ENCODE measurements at regions not wholly inside any gene's neighbourhood (a gene's known extent, or its start where the extent isn't known, plus 50 kb on each side); places are given as distances from the start of the nearest gene placed in this dataset.
"Not testable (repeated sequence)": the region's sequence is repeated elsewhere in the genome, so short reads cannot be mapped to it uniquely, and the experiment has no call there.

DNA sequence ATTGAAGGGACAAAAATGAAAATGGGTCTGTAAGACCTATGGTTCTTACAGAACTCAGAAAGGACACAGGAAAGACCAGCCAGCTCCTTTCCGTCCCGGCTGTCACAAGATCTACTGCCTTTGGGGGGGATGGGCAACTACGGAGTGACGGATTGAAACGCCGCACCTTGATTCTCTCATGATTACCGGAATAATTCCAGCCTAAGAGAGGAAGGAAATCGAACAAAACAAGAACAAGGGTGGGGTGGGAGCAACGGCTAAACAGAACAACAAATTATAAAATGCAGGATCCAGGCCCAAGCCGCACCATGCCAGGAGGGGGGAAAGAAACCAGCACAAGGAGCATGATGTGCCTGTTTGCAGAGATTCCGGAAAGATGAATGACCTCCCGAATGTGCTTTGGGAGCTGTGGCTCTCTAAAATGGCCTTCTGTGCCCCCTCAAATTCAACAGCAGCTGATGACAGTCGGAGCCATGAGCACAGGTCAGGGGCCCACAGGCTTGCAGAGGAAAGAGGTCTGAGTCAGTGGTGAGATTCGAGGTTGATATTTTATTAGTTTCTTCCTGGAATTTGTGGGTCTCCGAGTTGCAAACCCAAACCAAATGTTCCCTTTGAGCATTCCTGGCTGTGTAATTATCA lies 72.1 kb downstream of the SPRING1 start:
- no peak for DNase-seq
- POLR2A ChIA-PET, result no interaction called here
- CTCF ChIA-PET, result no interaction called here
- Mint-ChIP-seq H3K27ac (no peak overlapping the region), H3K27me3 (peaks cover 15% of the 10 kb centered on the region), H3K4me3 (no peak overlapping the region), H3K9me3 (no peaks in the 10 kb centered on the region), H3K4me1 (no peaks in the 10 kb centered on the region), H3K36me3 (ENCODE audit: low read depth) (no peaks in the 10 kb centered on the region)

DNA sequence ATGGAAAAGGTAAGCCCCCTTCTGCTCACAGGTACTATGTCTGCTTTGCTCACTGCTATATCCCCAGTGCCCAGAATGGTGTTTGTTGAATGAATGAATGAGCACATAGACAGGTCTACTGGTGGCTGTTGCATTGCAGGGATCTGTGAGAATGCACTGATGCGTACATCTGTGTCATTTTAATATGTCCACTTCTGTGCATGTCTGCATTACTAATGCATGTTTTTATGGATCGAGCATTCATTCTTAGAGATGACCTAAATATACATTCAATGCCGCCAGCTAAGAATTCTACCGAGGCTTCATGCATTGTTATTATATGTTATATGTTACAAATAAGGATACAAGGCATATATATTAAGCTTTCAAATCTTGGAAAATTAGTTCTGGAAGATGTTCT lies 73.8 kb downstream of the SPRING1 start:
- Mint-ChIP-seq H3K4me1 (peaks cover 3% of the 10 kb centered on the region), H3K27me3 (peaks cover 20% of the 10 kb centered on the region), H3K27ac (no peak overlapping the region), H3K4me3 (no peak overlapping the region), H3K9me3 (no peaks in the 10 kb centered on the region), H3K36me3 (ENCODE audit: low read depth) (no peaks in the 10 kb centered on the region)
- ChIA-PET CTCF (no interaction called here), POLR2A (no interaction called here)
- DNase-seq, result no peak

- ChIA-PET CTCF (interaction anchor here (1.4 kb wide), 1 partner anchor 20 kb away, joined by 3 read pairs; no protein-coding TSS in a partner anchor), POLR2A (no interaction called here)
- no peak for DNase-seq
- Mint-ChIP-seq H3K27me3 (peaks cover 30% of the 10 kb centered on the region), H3K4me1 (peaks cover 3% of the 10 kb centered on the region), H3K27ac (no peak overlapping the region), H3K9me3 (no peaks in the 10 kb centered on the region), H3K36me3 (ENCODE audit: low read depth) (no peaks in the 10 kb centered on the region), H3K4me3 (no peak overlapping the region)
Measured at GRCh38 chr12:116662612-116663144, 75.2 kb downstream of the SPRING1 start.

- Mint-ChIP-seq H3K4me3 (no peak overlapping the region), H3K27ac (no peak overlapping the region), H3K4me1 (peaks cover 3% of the 10 kb centered on the region), H3K36me3 (ENCODE audit: low read depth) (no peaks in the 10 kb centered on the region), H3K27me3 (peaks cover 37% of the 10 kb centered on the region), H3K9me3 (no peaks in the 10 kb centered on the region)
- ChIA-PET CTCF (interaction anchor here (1.4 kb wide), 1 partner anchor 18 kb away, joined by 3 read pairs; no protein-coding TSS in a partner anchor), POLR2A (no interaction called here)
- no peak for DNase-seq
Measured at GRCh38 chr12:116661341-116661740, 76.5 kb downstream of the SPRING1 start.

DNA sequence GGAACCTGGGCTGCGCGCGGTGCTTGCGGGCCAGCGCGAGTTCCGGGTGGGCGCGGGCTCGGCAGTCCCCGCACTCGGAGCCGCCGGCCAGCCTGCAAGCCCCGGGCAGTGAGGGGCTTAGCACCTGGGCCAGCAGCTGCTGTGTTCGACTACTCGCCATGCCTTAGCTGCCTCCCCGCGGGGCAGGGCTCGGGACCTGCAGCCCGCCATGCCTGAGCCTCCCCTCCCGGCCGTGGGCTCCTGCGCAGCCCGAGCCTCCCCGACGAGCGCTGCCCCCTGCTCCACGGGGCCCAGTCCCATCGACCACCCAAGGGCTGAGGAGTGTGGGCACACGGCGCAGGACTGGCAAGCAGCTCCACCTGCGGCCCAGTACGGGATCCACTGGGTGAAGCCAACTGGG lies 77.1 kb downstream of the SPRING1 start:
- H3K9me3 Mint-ChIP-seq; CTCF ChIA-PET; H3K27ac Mint-ChIP-seq; H3K4me3 Mint-ChIP-seq; POLR2A ChIA-PET; DNase-seq; H3K4me1 Mint-ChIP-seq; H3K36me3 Mint-ChIP-seq (ENCODE audit: low read depth): not testable (repeated sequence)
- peaks cover 35% of the 10 kb centered on the region for H3K27me3 Mint-ChIP-seq

DNA sequence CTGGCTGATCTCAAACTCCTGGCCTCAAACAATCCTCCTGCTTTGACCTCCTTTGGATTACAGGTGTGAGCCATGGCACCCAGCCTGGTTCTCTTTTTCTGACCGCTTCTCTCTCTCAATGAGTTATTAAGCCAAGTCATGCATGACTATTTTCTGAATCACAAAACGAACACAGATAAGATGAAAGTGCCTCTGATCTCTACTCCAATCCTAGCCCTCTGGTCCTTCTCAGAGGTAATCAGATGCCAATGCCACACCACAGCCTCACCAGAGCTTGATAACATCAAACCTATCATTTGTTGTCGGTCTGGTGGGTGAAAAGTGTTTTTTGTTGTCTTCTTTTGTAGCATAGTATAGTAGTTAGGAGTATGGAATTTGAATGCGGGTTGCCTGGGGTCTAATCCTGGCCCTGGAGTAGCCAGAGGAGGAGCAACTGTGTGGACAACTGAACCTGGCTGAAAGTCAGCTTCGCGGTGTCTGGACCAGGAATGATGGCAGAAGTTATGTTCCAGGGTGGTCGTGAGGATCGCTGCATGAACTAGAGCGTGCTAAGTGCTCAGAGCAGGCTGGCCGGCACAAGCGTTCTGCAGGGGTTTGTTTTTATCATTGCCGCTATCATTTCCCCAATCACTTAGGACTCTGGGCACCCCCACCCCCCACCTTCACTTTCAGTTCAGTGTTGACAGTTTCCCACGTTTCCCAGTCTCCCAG lies 77.9 kb downstream of the SPRING1 start:
- Mint-ChIP-seq H3K4me3 (no peak overlapping the region), H3K9me3 (no peaks in the 10 kb centered on the region), H3K27me3 (peaks cover 28% of the 10 kb centered on the region), H3K4me1 (peaks cover 3% of the 10 kb centered on the region), H3K36me3 (ENCODE audit: low read depth) (no peaks in the 10 kb centered on the region), H3K27ac (no peak overlapping the region)
- DNase-seq, result no peak
- ChIA-PET CTCF (interaction anchor here (1.0 kb wide), 1 partner anchor 14 kb away, joined by 3 read pairs; no protein-coding TSS in a partner anchor), POLR2A (no interaction called here)

DNA sequence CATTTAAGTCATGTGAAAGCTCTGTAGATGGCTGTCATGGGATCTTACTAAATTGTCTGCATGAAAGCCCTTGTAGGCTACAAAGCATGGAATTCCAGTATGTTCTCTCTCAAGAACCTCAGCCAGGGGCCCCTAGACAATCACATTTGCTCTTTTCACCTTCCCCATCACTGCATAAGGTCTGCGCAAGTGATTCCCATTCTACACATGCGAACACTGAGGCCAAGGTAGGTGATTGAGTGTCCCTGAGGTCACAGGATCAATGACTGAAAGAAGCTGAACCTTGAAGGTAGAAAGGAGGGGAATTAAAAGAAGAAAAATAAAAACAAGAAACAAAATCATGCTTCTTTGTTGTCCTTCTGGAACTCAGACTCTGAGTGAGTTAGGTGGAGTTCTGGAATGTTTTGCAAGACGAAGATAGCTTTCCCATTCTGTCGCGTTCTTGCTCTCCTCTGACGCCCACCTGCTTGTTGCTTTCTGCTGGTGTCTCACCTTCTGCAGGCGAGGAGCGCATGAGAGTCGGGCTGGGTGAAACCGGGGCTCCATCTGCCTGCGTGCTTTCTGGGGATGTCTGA lies 79.9 kb downstream of the SPRING1 start:
- H3K4me3 Mint-ChIP-seq, result no peak overlapping the region
- H3K9me3 Mint-ChIP-seq, result no peaks in the 10 kb centered on the region
- CTCF ChIA-PET, result no interaction called here
- POLR2A ChIA-PET, result no interaction called here
- H3K36me3 Mint-ChIP-seq (ENCODE audit: low read depth), result no peaks in the 10 kb centered on the region
- peaks cover 3% of the 10 kb centered on the region for H3K4me1 Mint-ChIP-seq
- no peak for DNase-seq
- no peak overlapping the region for H3K27ac Mint-ChIP-seq
- H3K27me3 Mint-ChIP-seq, result peaks cover 30% of the 10 kb centered on the region

- ChIA-PET POLR2A (no interaction called here), CTCF (no interaction called here)
- H3K9me3 Mint-ChIP-seq, result peaks cover under 1% of the 10 kb centered on the region
- H3K36me3 Mint-ChIP-seq (ENCODE audit: low read depth), result no peaks in the 10 kb centered on the region
- no peak for DNase-seq
- peaks cover 33% of the 10 kb centered on the region for H3K27me3 Mint-ChIP-seq
- H3K4me1 Mint-ChIP-seq, result peaks cover 3% of the 10 kb centered on the region
- no peak overlapping the region for H3K27ac Mint-ChIP-seq
- H3K4me3 Mint-ChIP-seq, result no peak overlapping the region
Measured at GRCh38 chr12:116656306-116656705, 81.6 kb downstream of the SPRING1 start.

DNA sequence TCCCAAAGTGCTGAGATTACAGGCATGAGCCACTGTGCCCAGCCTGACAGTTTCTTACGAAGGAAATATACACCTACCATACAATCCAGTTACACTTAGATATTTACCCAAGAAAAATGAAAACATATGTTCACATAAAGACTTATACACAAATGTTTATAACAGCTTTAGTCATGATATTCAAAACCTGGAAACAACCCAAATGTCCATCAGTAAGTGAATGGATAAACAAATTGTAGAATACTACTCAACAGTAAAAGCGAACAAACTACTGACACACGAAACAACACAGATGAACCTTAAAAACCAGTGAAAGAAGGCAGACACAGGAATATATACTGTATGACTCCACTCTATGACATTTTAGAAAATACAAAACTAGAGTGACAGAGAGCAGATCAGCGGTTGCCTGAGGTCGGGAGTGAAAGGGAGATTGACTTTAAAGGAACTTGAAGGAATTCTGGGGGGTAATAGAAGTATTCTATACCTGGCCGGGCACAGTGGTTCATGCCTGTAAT lies 83.6 kb downstream of the SPRING1 start:
- ChIA-PET POLR2A (no interaction called here), CTCF (no interaction called here)

DNA sequence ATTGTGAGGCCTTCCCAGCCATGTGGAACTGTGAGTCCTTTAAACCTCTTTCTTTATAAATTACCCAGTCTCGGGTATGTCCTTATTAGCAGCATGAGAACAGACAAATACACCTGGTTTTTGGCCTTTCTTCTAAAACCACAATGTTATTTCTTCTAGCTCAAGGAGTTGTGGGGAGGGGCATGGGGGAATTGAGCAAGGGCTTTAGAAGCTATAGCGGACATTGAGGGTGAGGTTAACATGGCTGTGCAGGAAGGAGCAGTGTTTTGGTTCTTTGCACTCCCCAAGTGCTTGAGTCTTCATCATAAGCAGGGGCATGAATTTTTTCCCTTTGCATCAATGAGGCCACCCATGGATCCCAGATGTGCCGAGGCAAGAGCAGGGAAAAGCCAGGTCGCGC lies 86.8 kb downstream of the SPRING1 start:
- H3K36me3 Mint-ChIP-seq (ENCODE audit: low read depth), result no peaks in the 10 kb centered on the region
- no peak for DNase-seq
- peaks cover 3% of the 10 kb centered on the region for H3K4me1 Mint-ChIP-seq
- CTCF ChIA-PET, result no interaction called here
- POLR2A ChIA-PET, result no interaction called here
- H3K9me3 Mint-ChIP-seq, result peaks cover 5% of the 10 kb centered on the region
- H3K4me3 Mint-ChIP-seq, result no peak overlapping the region
- peaks cover 21% of the 10 kb centered on the region for H3K27me3 Mint-ChIP-seq
- H3K27ac Mint-ChIP-seq, result no peak overlapping the region

More for the DNA sequence above, 83.6 kb downstream of the SPRING1 start:
- Mint-ChIP-seq H3K4me1 (no peaks in the 10 kb centered on the region), H3K36me3 (ENCODE audit: low read depth) (no peaks in the 10 kb centered on the region), H3K27ac (no peak overlapping the region), H3K9me3 (peaks cover 5% of the 10 kb centered on the region), H3K27me3 (peaks cover 33% of the 10 kb centered on the region), H3K4me3 (no peak overlapping the region)
- DNase-seq, result no peak

- Mint-ChIP-seq H3K9me3 (peaks cover 5% of the 10 kb centered on the region), H3K36me3 (ENCODE audit: low read depth) (no peaks in the 10 kb centered on the region), H3K4me3 (no peak overlapping the region), H3K4me1 (peaks cover 3% of the 10 kb centered on the region), H3K27ac (no peak overlapping the region), H3K27me3 (peaks cover 21% of the 10 kb centered on the region)
- no peak for DNase-seq
- ChIA-PET POLR2A (no interaction called here), CTCF (no interaction called here)
Measured at GRCh38 chr12:116650585-116651087, 87.2 kb downstream of the SPRING1 start.

DNA sequence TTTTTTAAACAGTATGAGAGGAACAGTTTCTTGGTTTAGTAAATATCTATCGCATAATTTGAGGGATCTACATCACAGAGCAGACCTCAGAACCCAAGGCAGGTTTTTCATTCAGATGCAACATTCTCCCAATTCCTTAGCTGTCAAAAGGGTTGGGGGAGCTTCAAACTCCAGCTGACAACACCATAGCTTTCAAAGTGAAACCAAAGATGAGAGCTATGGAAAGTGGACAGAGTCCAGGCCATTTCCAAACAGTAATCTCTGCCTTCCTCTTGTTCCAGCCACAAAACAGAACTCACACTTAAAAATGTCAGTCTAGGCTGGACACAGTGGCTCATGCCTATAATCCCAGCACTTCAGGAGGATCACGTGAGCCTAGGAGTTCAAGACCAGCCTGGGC lies 87.8 kb downstream of the SPRING1 start:
- no peak overlapping the region for H3K27ac Mint-ChIP-seq
- H3K36me3 Mint-ChIP-seq (ENCODE audit: low read depth), result no peaks in the 10 kb centered on the region
- H3K4me1 Mint-ChIP-seq, result peaks cover 3% of the 10 kb centered on the region
- H3K4me3 Mint-ChIP-seq, result no peak overlapping the region
- no peak for DNase-seq
- CTCF ChIA-PET, result no interaction called here
- POLR2A ChIA-PET, result no interaction called here
- peaks cover 5% of the 10 kb centered on the region for H3K9me3 Mint-ChIP-seq
- peaks cover 21% of the 10 kb centered on the region for H3K27me3 Mint-ChIP-seq

- H3K27ac Mint-ChIP-seq, result no peak overlapping the region
- peaks cover 3% of the 10 kb centered on the region for H3K4me1 Mint-ChIP-seq
- no peak for DNase-seq
- POLR2A ChIA-PET, result no interaction called here
- peaks cover 8% of the 10 kb centered on the region for H3K9me3 Mint-ChIP-seq
- H3K4me3 Mint-ChIP-seq, result no peak overlapping the region
- CTCF ChIA-PET, result no interaction called here
- no peaks in the 10 kb centered on the region for H3K36me3 Mint-ChIP-seq (ENCODE audit: low read depth)
- H3K27me3 Mint-ChIP-seq, result peaks cover 11% of the 10 kb centered on the region
Measured at GRCh38 chr12:116647813-116648212, 88.6 kb downstream of the MAP1LC3B2 start.
